Endothelial cell of umbilical vein (primary cell): ENCODE measurements at regions not wholly inside any gene's neighbourhood (a gene's known extent, or its start where the extent isn't known, plus 50 kb on each side); places are given as distances from the start of the nearest gene placed in this dataset.

Experiments
- EZH2 ChIP-seq: IDR thresholded peaks from 2 replicates; pipeline ENCODE4 v1.6.1; 2012; ENCODE audit warnings: borderline replicate concordance, low read depth, mild to moderate bottlenecking, moderate library complexity, low read length, inconsistent platforms; ENCODE audit not compliant: severe bottlenecking
- GATA2 ChIP-seq: IDR thresholded peaks from 2 replicates; pipeline ENCODE4 v1.7.0; 2011; ENCODE audit warnings: low read depth, mild to moderate bottlenecking, moderate library complexity, mixed read lengths, low read length; ENCODE audit not compliant: insufficient read length, insufficient read depth
- MYC ChIP-seq: IDR thresholded peaks from one replicate; pipeline ENCODE4 v1.6.1; 2011; ENCODE audit warnings: mild to moderate bottlenecking, low read depth, low read length
- POLR2A ChIP-seq: IDR thresholded peaks from 2 replicates; pipeline ENCODE4 v1.6.1; 2012; ENCODE audit warnings: low read depth, mild to moderate bottlenecking, control low read depth, low read length
- POLR2AphosphoS5 ChIP-seq: IDR thresholded peaks from 2 replicates; pipeline ENCODE4 v1.6.1; 2012; ENCODE audit warnings: low read depth, mild to moderate bottlenecking, control low read depth, low read length, moderate library complexity; ENCODE audit not compliant: insufficient read depth
- TF ChIP-seq, protein P1 (sequence below): IDR thresholded peaks from 2 replicates; pipeline ENCODE4 v1.6.1; 2011; ENCODE audit not compliant: insufficient read depth, insufficient read length
- TF ChIP-seq, protein P2 (sequence below), 2 donors: IDR thresholded peaks; 1 replicate in 1 of 2; 2 replicates in 1 of 2; pipeline ENCODE4 v1.5.1; 2011; ENCODE audit warnings: low read length in 2 of 2, mild to moderate bottlenecking in 2 of 2, moderate library complexity in 2 of 2, control low read depth in 1 of 2, inconsistent platforms in 1 of 2, low read depth in 1 of 2; ENCODE audit not compliant: insufficient read depth in 1 of 2; ENCODE audit errors: extremely low read depth in 1 of 2

- TF ChIP-seq, protein P1, sequence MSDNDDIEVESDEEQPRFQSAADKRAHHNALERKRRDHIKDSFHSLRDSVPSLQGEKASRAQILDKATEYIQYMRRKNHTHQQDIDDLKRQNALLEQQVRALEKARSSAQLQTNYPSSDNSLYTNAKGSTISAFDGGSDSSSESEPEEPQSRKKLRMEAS: no peak
- TF ChIP-seq POLR2AphosphoS5: no peak
- TF ChIP-seq, protein P2, sequence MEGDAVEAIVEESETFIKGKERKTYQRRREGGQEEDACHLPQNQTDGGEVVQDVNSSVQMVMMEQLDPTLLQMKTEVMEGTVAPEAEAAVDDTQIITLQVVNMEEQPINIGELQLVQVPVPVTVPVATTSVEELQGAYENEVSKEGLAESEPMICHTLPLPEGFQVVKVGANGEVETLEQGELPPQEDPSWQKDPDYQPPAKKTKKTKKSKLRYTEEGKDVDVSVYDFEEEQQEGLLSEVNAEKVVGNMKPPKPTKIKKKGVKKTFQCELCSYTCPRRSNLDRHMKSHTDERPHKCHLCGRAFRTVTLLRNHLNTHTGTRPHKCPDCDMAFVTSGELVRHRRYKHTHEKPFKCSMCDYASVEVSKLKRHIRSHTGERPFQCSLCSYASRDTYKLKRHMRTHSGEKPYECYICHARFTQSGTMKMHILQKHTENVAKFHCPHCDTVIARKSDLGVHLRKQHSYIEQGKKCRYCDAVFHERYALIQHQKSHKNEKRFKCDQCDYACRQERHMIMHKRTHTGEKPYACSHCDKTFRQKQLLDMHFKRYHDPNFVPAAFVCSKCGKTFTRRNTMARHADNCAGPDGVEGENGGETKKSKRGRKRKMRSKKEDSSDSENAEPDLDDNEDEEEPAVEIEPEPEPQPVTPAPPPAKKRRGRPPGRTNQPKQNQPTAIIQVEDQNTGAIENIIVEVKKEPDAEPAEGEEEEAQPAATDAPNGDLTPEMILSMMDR (IDR thresholded peaks at IDR 0.05; ENCODE audit: extremely low read depth in 1 of 2, insufficient read depth in 1 of 2, low read depth in 1 of 2, low read length in 2 of 2): no peak
- TF ChIP-seq EZH2: no peak
- TF ChIP-seq POLR2A: no peak
- no peak for TF ChIP-seq MYC
- TF ChIP-seq GATA2: no peak
These were observed 123.5 kb downstream of the CBLN1 start for GRCh38 chr16:49158029-49158642.
